ENCODE measurements at regions not wholly inside any gene's neighbourhood (a gene's known extent, or its start where the extent isn't known, plus 50 kb on each side); places are given as distances from the start of the nearest gene placed in this dataset.
A peak's percentile ranks its signal among the peaks of the same experiment; 100 is the strongest.

DNA sequence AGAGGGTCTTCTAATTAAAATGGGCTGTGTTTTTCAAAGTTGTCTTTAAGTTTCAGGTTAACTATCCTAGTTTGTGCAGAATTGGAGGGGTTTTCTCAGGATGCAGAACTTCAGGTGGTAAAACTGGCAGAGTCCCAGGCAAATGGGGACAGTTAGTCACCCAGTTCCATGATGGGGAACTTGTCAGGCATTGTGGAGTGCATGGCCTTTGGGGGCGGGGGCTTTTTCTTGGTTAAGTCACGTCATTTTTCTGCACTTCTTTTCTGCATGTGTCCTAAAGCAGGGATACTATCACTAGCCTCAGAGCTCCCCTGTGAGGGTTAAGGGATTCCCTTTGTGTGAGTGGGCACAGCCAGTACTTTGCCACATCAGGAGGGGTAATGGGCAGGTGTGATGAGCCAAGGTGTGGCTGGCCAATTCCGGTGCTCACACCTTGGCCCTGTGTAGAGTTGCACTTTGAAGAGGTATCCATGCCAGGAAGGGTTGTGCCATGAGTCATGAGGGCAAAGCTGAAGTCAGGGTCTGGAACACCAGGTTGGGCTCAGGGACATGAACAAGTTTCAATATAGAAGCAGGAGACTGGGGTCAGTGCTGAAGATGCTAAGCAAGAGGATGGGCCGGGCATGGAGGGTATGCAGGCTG is 126.0 kb upstream of the RREB1 start:
- Histone ChIP-seq H3K9me3 (replicated peaks in 1 of 2; ENCODE audit: control insufficient read depth in 1 of 2, insufficient read depth in 1 of 2, low read length in 2 of 2) (no peaks in the 10 kb centered on the region), H3K4me1 (ENCODE audit: control insufficient read depth in 1 of 2, insufficient read depth in 2 of 2, low read length in 2 of 2) (no peaks in the 10 kb centered on the region), H3K27ac (ENCODE audit: low read depth in 1 of 2, low read length in 2 of 2) (no peak overlapping the region), H4K20me1 (ENCODE audit: insufficient read depth, low read length) (no peaks in the 10 kb centered on the region), H3K4me3 (replicated peaks in 1 of 3; ENCODE audit: low read depth in 2 of 3, low read length in 3 of 3) (no peak overlapping the region), H2AFZ (ENCODE audit: insufficient read depth, low read depth, low read length, poor library complexity, severe bottlenecking) (no peak overlapping the region), H3K27me3 (ENCODE audit: control insufficient read depth in 2 of 2, insufficient read depth in 2 of 2, low read length in 2 of 2) (no peaks in the 10 kb centered on the region), H3K9ac (ENCODE audit: insufficient read depth, low read length, poor library complexity, severe bottlenecking) (no peak overlapping the region), H3K79me2 (ENCODE audit: insufficient read depth, low read length) (no peaks in the 10 kb centered on the region), H3K4me2 (replicated peaks; ENCODE audit: extremely low read depth, low read length, poor library complexity, severe bottlenecking) (no peak overlapping the region), H3K36me3 (replicated peaks in 1 of 2; ENCODE audit: control insufficient read depth in 1 of 2, insufficient read depth in 2 of 2, low read length in 2 of 2) (no peaks in the 10 kb centered on the region)
- Mint-ChIP-seq H3K27me3 (ENCODE audit: low read depth in 3 of 3) (peaks cover 2 to 5% (median 3%) of the 10 kb centered on the region in 3 donors), H3K9me3 (peaks cover 0 to 2% (median 0%) of the 10 kb centered on the region in 7 donors), H3K4me1 (peaks cover 10% of the 10 kb centered on the region), H3K4me3 (no peak overlapping the region), H3K27ac (peak overlapping the region in 1 of 7 donors; percentile 13), H3K36me3 (no peaks in the 10 kb centered on the region)
- WGBS (ENCODE audit: insufficient coverage) = 97% methylated on average over 3 of the region's 4 CpGs
- intact Hi-C loops (cut with micrococcal nuclease) = no loop called here
- no peak for DNase-seq
- no peak for TF ChIP-seq CTCF (IDR thresholded peaks at IDR 0.05)

DNA sequence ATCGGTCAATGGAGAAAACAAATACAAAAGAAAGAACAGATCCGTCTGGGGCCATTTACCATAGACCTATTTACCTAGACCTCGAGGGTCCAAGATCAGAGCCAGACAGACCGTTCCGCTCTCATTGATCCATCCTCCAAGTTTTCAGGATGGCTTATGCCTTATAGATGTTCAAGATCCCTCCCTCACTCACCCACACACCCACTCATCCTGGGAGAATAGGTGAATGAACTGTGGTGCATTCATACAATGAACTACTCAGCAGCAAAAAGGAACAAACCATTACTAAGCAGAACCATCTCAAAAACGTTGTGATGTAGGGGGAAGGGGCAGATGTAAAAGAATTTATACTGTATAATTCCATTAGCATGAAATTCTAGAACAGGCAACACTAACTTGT is 125.1 kb upstream of the RREB1 start:
- H3K27ac ChIP-seq (ENCODE audit: low read depth in 1 of 2, low read length in 2 of 2) = no peak overlapping the region
- no peaks in the 10 kb centered on the region for H3K36me3 ChIP-seq (replicated peaks in 1 of 2; ENCODE audit: control insufficient read depth in 1 of 2, insufficient read depth in 2 of 2, low read length in 2 of 2)
- H3K4me2 ChIP-seq (replicated peaks; ENCODE audit: extremely low read depth, low read length, poor library complexity, severe bottlenecking) = no peak overlapping the region
- no peaks in the 10 kb centered on the region for H3K9me3 ChIP-seq (replicated peaks in 1 of 2; ENCODE audit: control insufficient read depth in 1 of 2, insufficient read depth in 1 of 2, low read length in 2 of 2)
- H3K36me3 Mint-ChIP-seq = no peaks in the 10 kb centered on the region
- peaks cover 0 to 2% (median 0%) of the 10 kb centered on the region in 7 donors for H3K9me3 Mint-ChIP-seq
- H3K27ac Mint-ChIP-seq = peak overlapping the region in 1 of 7 donors; percentile 21
- no peak overlapping the region for H3K9ac ChIP-seq (ENCODE audit: insufficient read depth, low read length, poor library complexity, severe bottlenecking)
- H3K27me3 Mint-ChIP-seq (ENCODE audit: low read depth in 3 of 3) = peaks cover 2 to 3% (median 3%) of the 10 kb centered on the region in 3 donors
- no peak overlapping the region for H3K4me3 ChIP-seq (replicated peaks in 1 of 3; ENCODE audit: low read depth in 2 of 3, low read length in 3 of 3)
- H3K79me2 ChIP-seq (ENCODE audit: insufficient read depth, low read length) = no peaks in the 10 kb centered on the region
- no peaks in the 10 kb centered on the region for H4K20me1 ChIP-seq (ENCODE audit: insufficient read depth, low read length)
- H3K27me3 ChIP-seq (ENCODE audit: control insufficient read depth in 2 of 2, insufficient read depth in 2 of 2, low read length in 2 of 2) = no peaks in the 10 kb centered on the region
- H2AFZ ChIP-seq (ENCODE audit: insufficient read depth, low read depth, low read length, poor library complexity, severe bottlenecking) = no peak overlapping the region
- 80% methylated on average over 1 of the region's 6 CpGs for WGBS (ENCODE audit: insufficient coverage)
- no peak overlapping the region for H3K4me3 Mint-ChIP-seq
- no peaks in the 10 kb centered on the region for H3K4me1 ChIP-seq (ENCODE audit: control insufficient read depth in 1 of 2, insufficient read depth in 2 of 2, low read length in 2 of 2)
- TF ChIP-seq CTCF (IDR thresholded peaks at IDR 0.05) = no peak
- peaks cover 10% of the 10 kb centered on the region for H3K4me1 Mint-ChIP-seq
- no peak for DNase-seq
- intact Hi-C loops (cut with micrococcal nuclease) = no loop called here

Data from CD14-positive monocyte (primary cell).